H1 (cell line): ENCODE measurements at regions not wholly inside any gene's neighbourhood (a gene's known extent, or its start where the extent isn't known, plus 50 kb on each side); places are given as distances from the start of the nearest gene placed in this dataset.

Experiments
- CHD2 ChIP-seq: IDR thresholded peaks from 2 replicates; pipeline ENCODE4 v1.6.1; 2012; ENCODE audit warnings: low read length, improper control_type of control experiment
- CREB1 ChIP-seq: IDR thresholded peaks from 2 replicates; pipeline ENCODE4 v1.6.1; 2012; ENCODE audit warnings: inconsistent platforms
- PHF8 ChIP-seq: fragments of 200-600 bp; sonication (generic); conservative IDR thresholded peaks from 2 replicates; pipeline ENCODE4 v1.7.1; 2012; ENCODE audit warnings: low read depth, mild to moderate bottlenecking, inconsistent platforms, low read length, moderate library complexity
- RFX5 ChIP-seq: IDR thresholded peaks from 2 replicates; pipeline ENCODE4 v1.6.1; 2011; ENCODE audit warnings: low read depth, low read length, improper control_type of control experiment, borderline replicate concordance
- SP1 ChIP-seq: IDR thresholded peaks from 2 replicates; pipeline ENCODE4 v1.6.1; 2011; ENCODE audit warnings: low read depth, low read length
- SRF ChIP-seq: IDR thresholded peaks from 2 replicates; pipeline ENCODE4 v1.6.1; 2011; ENCODE audit warnings: mild to moderate bottlenecking, low read depth, low read length, moderate library complexity

- TF ChIP-seq CHD2 (no peak), PHF8 (no peak), RFX5 (no peak), CREB1 (no peak), SP1 (no peak), SRF (no peak)
These were observed 376.2 kb upstream of the LARGE1 start (continued) for GRCh38 chr22:34296461-34296860.
